ENCODE measurements at regions not wholly inside any gene's neighbourhood (a gene's known extent, or its start where the extent isn't known, plus 50 kb on each side); places are given as distances from the start of the nearest gene placed in this dataset.

GRCh38 chr10:4001811-4002210 is 216.8 kb upstream of the KLF6 start:
- TF ChIP-seq, protein P1, sequence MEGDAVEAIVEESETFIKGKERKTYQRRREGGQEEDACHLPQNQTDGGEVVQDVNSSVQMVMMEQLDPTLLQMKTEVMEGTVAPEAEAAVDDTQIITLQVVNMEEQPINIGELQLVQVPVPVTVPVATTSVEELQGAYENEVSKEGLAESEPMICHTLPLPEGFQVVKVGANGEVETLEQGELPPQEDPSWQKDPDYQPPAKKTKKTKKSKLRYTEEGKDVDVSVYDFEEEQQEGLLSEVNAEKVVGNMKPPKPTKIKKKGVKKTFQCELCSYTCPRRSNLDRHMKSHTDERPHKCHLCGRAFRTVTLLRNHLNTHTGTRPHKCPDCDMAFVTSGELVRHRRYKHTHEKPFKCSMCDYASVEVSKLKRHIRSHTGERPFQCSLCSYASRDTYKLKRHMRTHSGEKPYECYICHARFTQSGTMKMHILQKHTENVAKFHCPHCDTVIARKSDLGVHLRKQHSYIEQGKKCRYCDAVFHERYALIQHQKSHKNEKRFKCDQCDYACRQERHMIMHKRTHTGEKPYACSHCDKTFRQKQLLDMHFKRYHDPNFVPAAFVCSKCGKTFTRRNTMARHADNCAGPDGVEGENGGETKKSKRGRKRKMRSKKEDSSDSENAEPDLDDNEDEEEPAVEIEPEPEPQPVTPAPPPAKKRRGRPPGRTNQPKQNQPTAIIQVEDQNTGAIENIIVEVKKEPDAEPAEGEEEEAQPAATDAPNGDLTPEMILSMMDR (conservative IDR thresholded peaks at IDR 0.05; ENCODE audit: low read depth, low read length): no peak
- no peak for DNase-seq (ENCODE audit: low read depth)
- H3K4me3 ChIP-seq (ENCODE audit: low read depth, low read length): no peak overlapping the region

DNA sequence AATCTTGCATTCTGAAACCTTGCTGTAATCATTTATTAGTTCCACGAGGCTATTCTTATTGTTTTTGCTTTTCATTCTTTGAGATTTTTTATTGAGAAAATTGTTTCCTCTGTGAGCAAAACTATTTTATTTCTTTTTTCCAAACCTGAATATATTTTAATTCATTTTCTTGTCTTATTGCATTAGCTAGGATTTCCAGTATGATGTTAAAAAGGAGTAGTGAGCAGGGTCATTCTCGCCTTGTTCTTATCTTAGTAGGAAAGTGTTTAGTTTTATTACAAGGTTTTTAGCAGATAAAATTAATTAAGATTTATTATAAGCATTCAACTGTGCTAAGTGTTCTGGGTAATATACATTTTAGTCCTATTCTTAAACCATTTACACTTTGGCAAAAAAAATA is 214.6 kb upstream of the KLF6 start:
- TF ChIP-seq, protein P1 (conservative IDR thresholded peaks at IDR 0.05; ENCODE audit: low read depth, low read length): no peak
- no peak for DNase-seq (ENCODE audit: low read depth)
- no peak overlapping the region for H3K4me3 ChIP-seq (ENCODE audit: low read depth, low read length)

GRCh38 chr10:3996697-3997096 is 211.7 kb upstream of the KLF6 start:
- TF ChIP-seq, protein P1 (conservative IDR thresholded peaks at IDR 0.05; ENCODE audit: low read depth, low read length): no peak
- H3K4me3 ChIP-seq (ENCODE audit: low read depth, low read length): no peak overlapping the region
- DNase-seq (ENCODE audit: low read depth): no peak

DNA sequence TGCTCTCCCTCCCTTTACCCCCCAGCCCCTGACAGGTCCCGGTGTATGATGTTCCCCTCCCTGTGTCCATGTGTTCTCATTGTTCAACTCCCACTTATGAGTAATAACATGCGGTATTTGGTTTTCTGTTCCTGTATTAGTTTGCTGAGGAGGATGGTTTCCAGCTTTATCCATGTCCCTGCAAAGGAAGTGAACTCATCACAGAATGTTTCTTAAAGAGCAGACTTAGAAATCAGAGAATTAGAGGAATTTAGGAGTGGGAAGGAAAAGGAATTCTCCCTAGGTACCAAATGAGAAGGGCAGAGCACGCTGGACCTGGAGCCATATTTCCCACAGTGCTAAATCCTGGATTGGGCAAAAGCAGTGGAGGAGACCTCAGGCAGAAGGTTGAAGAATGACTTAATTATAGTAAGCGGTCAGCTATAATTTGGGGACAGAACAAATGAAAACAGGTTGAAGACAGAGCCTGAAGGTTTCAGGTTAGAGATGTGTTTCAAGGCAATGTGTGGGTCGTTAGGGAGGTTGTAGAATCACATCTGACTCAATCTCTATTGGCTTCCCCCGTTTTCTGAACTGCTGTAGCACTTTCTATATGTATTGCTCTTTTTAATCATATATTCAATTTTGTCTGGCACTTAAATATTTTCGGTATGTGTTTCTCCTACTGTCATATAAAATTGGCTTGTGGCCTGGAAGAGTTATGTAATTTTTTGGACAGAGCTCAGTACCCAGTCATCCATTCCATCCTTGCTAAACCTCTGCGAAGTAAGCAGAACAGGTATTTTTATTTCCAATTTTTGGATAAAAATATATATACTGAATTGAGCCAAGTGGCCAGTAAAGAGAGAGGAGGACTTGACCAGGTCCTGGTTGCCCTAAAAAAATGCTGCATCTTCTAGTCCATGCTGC is 210.5 kb upstream of the KLF6 start:
- DNase-seq (ENCODE audit: low read depth): no peak
- TF ChIP-seq, protein P1 (conservative IDR thresholded peaks at IDR 0.05; ENCODE audit: low read depth, low read length): no peak
- no peak overlapping the region for H3K4me3 ChIP-seq (ENCODE audit: low read depth, low read length)

GRCh38 chr10:3992382-3993178 is 207.6 kb upstream of the KLF6 start:
- TF ChIP-seq, protein P1 (conservative IDR thresholded peaks at IDR 0.05; ENCODE audit: low read depth, low read length): no peak
- no peak for DNase-seq (ENCODE audit: low read depth)
- H3K4me3 ChIP-seq (ENCODE audit: low read depth, low read length): no peak overlapping the region

DNA sequence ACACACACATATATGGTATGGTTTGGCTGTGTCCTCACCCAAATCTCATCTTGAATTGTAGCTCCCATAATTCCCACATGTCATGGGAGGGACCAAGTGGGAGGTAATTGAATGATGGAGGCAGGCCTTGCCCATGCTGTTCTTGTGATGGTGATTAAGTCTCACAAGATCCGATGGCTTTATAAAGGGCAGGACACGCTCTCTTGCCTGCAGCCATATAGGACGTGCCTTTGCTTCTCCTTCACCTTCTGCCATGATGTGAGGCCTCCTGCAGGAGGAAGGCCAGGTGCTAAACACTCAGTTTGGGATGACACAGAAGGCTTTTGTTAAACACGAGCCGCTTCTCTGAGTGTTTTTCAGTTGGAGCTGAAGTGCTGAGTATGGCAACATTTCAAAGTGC is 205.3 kb upstream of the KLF6 start:
- TF ChIP-seq, protein P1 (conservative IDR thresholded peaks at IDR 0.05; ENCODE audit: low read depth, low read length): no peak
- no peak overlapping the region for H3K4me3 ChIP-seq (ENCODE audit: low read depth, low read length)
- no peak for DNase-seq (ENCODE audit: low read depth)
